Liver (tissue), 8 donors: ENCODE measurements at regions not wholly inside any gene's neighbourhood (a gene's known extent, or its start where the extent isn't known, plus 50 kb on each side); places are given as distances from the start of the nearest gene placed in this dataset.

ENCODE experiments used
- DNase-seq: peaks from one replicate; pipeline ENCODE4 v3.0.0-alpha.2; 2017; ENCODE audit warnings: low spot score
- H3K27ac ChIP-seq, 2 donors: one replicate each; pipeline ENCODE4 v1.7.0; 2013; ENCODE audit warnings: inconsistent platforms in 2 of 2, low read length in 2 of 2, control low read depth in 1 of 2, low read depth in 1 of 2, mild to moderate bottlenecking in 1 of 2
- H3K27me3 ChIP-seq, 4 donors: one replicate each; pipeline versions ENCODE4 v1.6.1 to v1.7.0; 2013; ENCODE audit warnings: low read length in 3 of 4, inconsistent platforms in 1 of 4, mild to moderate bottlenecking in 1 of 4, moderate library complexity in 1 of 4; ENCODE audit not compliant: control insufficient read depth in 4 of 4, insufficient read depth in 4 of 4
- H3K36me3 ChIP-seq, 4 donors: one replicate each; pipeline versions ENCODE4 v1.6.1 to v1.7.0; 2013; ENCODE audit warnings: low read length in 3 of 4, mild to moderate bottlenecking in 3 of 4, low read depth in 1 of 4, moderate library complexity in 1 of 4; ENCODE audit not compliant: control insufficient read depth in 4 of 4, insufficient read depth in 3 of 4
- H3K4me1 ChIP-seq, 4 donors: one replicate each; pipeline versions ENCODE4 v1.6.1 to v1.7.0; 2013; ENCODE audit warnings: low read length in 3 of 4, mild to moderate bottlenecking in 3 of 4, moderate library complexity in 1 of 4; ENCODE audit not compliant: control insufficient read depth in 4 of 4, insufficient read depth in 4 of 4
- H3K4me3 ChIP-seq, 3 donors: one replicate each; pipeline versions ENCODE4 v1.6.1 to v1.7.0; 2013; ENCODE audit warnings: low read length in 3 of 3, control low read depth in 1 of 3, low read depth in 1 of 3, mild to moderate bottlenecking in 1 of 3
- H3K9ac ChIP-seq, 2 donors: one replicate each; pipeline ENCODE4 v1.7.0; 2013; ENCODE audit warnings: low read length in 2 of 2, mild to moderate bottlenecking in 2 of 2, moderate library complexity in 2 of 2, control low read depth in 1 of 2, low read depth in 1 of 2
- H3K9me3 ChIP-seq, 4 donors: one replicate each; pipeline versions ENCODE4 v1.6.1 to v1.7.0; 2013; ENCODE audit warnings: low read length in 3 of 4; ENCODE audit not compliant: control insufficient read depth in 4 of 4
- CTCF ChIP-seq: fragments of 150-350 bp; IDR thresholded peaks from 2 replicates; pipeline ENCODE4 v1.5.1; 2017; ENCODE audit warnings: improper control_type of control experiment, low read depth, low read length; ENCODE audit not compliant: missing input control
- EGR1 ChIP-seq, 2 donors: IDR thresholded peaks; 2 replicates each; pipeline ENCODE4 v1.6.1; 2016 to 2018; ENCODE audit warnings: antibody characterized with exemption in 2 of 2, low read depth in 2 of 2
- FOXA1 ChIP-seq: IDR thresholded peaks from 2 replicates; pipeline ENCODE4 v1.6.1; 2016; ENCODE audit warnings: antibody characterized with exemption
- FOXA2 ChIP-seq: IDR thresholded peaks from 2 replicates; pipeline ENCODE4 v1.6.1; 2016; ENCODE audit warnings: antibody characterized with exemption
- GABPA ChIP-seq, 2 donors: IDR thresholded peaks in 1 of 2; conservative IDR thresholded peaks in 1 of 2; 2 replicates each; pipeline ENCODE4 v1.6.1; 2016; ENCODE audit warnings: antibody characterized with exemption in 2 of 2, mild to moderate bottlenecking in 1 of 2, moderate library complexity in 1 of 2
- HNF4A ChIP-seq, 2 donors: conservative IDR thresholded peaks; 2 replicates each; pipeline ENCODE4 v1.6.1; 2016; ENCODE audit warnings: antibody characterized with exemption in 2 of 2, mild to moderate bottlenecking in 2 of 2
- HNF4G ChIP-seq: IDR thresholded peaks from 2 replicates; pipeline ENCODE4 v1.6.1; 2016; ENCODE audit warnings: antibody characterized with exemption
- JUND ChIP-seq, 2 donors: IDR thresholded peaks; 2 replicates each; pipeline ENCODE4 v1.6.1; 2016; ENCODE audit warnings: antibody characterized with exemption in 2 of 2
- MAX ChIP-seq: IDR thresholded peaks from 2 replicates; pipeline ENCODE4 v1.6.1; 2016; ENCODE audit warnings: antibody characterized with exemption
- NR2F2 ChIP-seq: IDR thresholded peaks from 2 replicates; pipeline ENCODE4 v1.6.1; 2016; ENCODE audit warnings: antibody characterized with exemption
- RAD21 ChIP-seq, 2 donors: IDR thresholded peaks; 2 replicates each; pipeline ENCODE4 v1.6.1; 2016; ENCODE audit warnings: antibody characterized with exemption in 2 of 2, mild to moderate bottlenecking in 2 of 2
- REST ChIP-seq: IDR thresholded peaks from 2 replicates; pipeline ENCODE4 v1.6.1; 2016; ENCODE audit warnings: antibody characterized with exemption, mild to moderate bottlenecking
- RXRA ChIP-seq, 2 donors: IDR thresholded peaks; 2 replicates each; pipeline ENCODE4 v1.6.1; 2017 to 2018; ENCODE audit warnings: antibody characterized with exemption in 2 of 2, mild to moderate bottlenecking in 1 of 2
- SP1 ChIP-seq: IDR thresholded peaks from 2 replicates; pipeline ENCODE4 v1.6.1; 2018; ENCODE audit warnings: antibody characterized with exemption, mild to moderate bottlenecking
- TAF1 ChIP-seq: conservative IDR thresholded peaks from 2 replicates; pipeline ENCODE4 v1.6.1; 2016; ENCODE audit warnings: antibody characterized with exemption, mild to moderate bottlenecking
- YY1 ChIP-seq: IDR thresholded peaks from 2 replicates; pipeline ENCODE4 v1.6.1; 2016; ENCODE audit warnings: antibody characterized with exemption, mild to moderate bottlenecking
- WGBS: extraction: QIAGEN DNeasy Blood & Tissue Kit; methylation state at CpG from one replicate; pipeline ENCODE4 v1.1.7; 2013; 5-methylcytosine and 5-hydroxymethylcytosine counted together
- TF ChIP-seq, protein P1 (sequence below): IDR thresholded peaks from 2 replicates; pipeline ENCODE4 v1.6.1; 2016; ENCODE audit warnings: antibody characterized with exemption
- TF ChIP-seq, protein P2 (sequence below): IDR thresholded peaks from 2 replicates; pipeline ENCODE4 v1.6.1; 2016; ENCODE audit warnings: antibody characterized with exemption
- donor health status: healthy.
- donor health status: healthy.
- donor health status: healthy.
- donor health status: healthy.
- donor health status: healthy.

GRCh38 chr4:159577241-159577640 lies 474.4 kb downstream of the RAPGEF2 start:
- WGBS: 74% methylated on average over 2 of the region's 2 CpGs
- H3K27me3 ChIP-seq: no peaks in the 10 kb centered on the region
- H3K27ac ChIP-seq: no peak overlapping the region
- H3K36me3 ChIP-seq: no peaks in the 10 kb centered on the region
- no peak for DNase-seq
- no peak overlapping the region for H3K4me3 ChIP-seq
- TF ChIP-seq FOXA1 (no peak), TAF1 (no peak), YY1 (no peak), FOXA2 (no peak), MAX (no peak), NR2F2 (no peak), HNF4G (no peak), CTCF (no peak), JUND (IDR thresholded peaks at IDR 0.05) (no peak), SP1 (no peak), EGR1 (IDR thresholded peaks at IDR 0.05; ENCODE audit: low read depth in 2 of 2) (no peak), RXRA (IDR thresholded peaks at IDR 0.05) (no peak), REST (no peak), GABPA (IDR thresholded peaks at IDR 0.05 in 1 of 2, conservative IDR thresholded peaks at IDR 0.05 in 1 of 2) (no peak), HNF4A (conservative IDR thresholded peaks at IDR 0.05) (no peak), RAD21 (IDR thresholded peaks at IDR 0.05) (no peak)
- TF ChIP-seq, protein P1, sequence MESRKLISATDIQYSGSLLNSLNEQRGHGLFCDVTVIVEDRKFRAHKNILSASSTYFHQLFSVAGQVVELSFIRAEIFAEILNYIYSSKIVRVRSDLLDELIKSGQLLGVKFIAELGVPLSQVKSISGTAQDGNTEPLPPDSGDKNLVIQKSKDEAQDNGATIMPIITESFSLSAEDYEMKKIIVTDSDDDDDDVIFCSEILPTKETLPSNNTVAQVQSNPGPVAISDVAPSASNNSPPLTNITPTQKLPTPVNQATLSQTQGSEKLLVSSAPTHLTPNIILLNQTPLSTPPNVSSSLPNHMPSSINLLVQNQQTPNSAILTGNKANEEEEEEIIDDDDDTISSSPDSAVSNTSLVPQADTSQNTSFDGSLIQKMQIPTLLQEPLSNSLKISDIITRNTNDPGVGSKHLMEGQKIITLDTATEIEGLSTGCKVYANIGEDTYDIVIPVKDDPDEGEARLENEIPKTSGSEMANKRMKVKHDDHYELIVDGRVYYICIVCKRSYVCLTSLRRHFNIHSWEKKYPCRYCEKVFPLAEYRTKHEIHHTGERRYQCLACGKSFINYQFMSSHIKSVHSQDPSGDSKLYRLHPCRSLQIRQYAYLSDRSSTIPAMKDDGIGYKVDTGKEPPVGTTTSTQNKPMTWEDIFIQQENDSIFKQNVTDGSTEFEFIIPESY: no peak
- TF ChIP-seq, protein P2, sequence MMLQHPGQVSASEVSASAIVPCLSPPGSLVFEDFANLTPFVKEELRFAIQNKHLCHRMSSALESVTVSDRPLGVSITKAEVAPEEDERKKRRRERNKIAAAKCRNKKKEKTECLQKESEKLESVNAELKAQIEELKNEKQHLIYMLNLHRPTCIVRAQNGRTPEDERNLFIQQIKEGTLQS: no peak
- no peaks in the 10 kb centered on the region for H3K9me3 ChIP-seq
- no peak overlapping the region for H3K9ac ChIP-seq
- H3K4me1 ChIP-seq: no peaks in the 10 kb centered on the region

- Histone ChIP-seq H3K9ac (no peak overlapping the region), H3K4me1 (no peaks in the 10 kb centered on the region), H3K27ac (no peak overlapping the region), H3K9me3 (peaks cover 0 to 3% (median 1%) of the 10 kb centered on the region in 4 donors), H3K4me3 (no peak overlapping the region), H3K36me3 (no peaks in the 10 kb centered on the region), H3K27me3 (no peaks in the 10 kb centered on the region)
- TF ChIP-seq EGR1 (IDR thresholded peaks at IDR 0.05; ENCODE audit: low read depth in 2 of 2) (no peak), RXRA (IDR thresholded peaks at IDR 0.05) (no peak), HNF4A (conservative IDR thresholded peaks at IDR 0.05) (peak in 1 of 2 donors; percentile 25)
- DNase-seq: no peak
Measured at GRCh38 chr4:159582685-159583084, 479.8 kb downstream of the RAPGEF2 start.
